BLaER1 (cell line): ENCODE measurements at regions not wholly inside any gene's neighbourhood (a gene's known extent, or its start where the extent isn't known, plus 50 kb on each side); places are given as distances from the start of the nearest gene placed in this dataset.

ENCODE experiments used
- H3K27ac ChIP-seq: shearing (Covaris generic); formaldehyde crosslinking; 2 replicates; pipeline ENCODE4 v1.8.1; 2022
- H3K27me3 ChIP-seq: shearing (Covaris generic); formaldehyde crosslinking; 2 replicates; pipeline ENCODE4 v1.8.1; 2022
- H3K36me3 ChIP-seq: shearing (Covaris generic); formaldehyde crosslinking; 2 replicates; pipeline ENCODE4 v1.8.1; 2022
- H3K4me1 ChIP-seq: shearing (Covaris generic); formaldehyde crosslinking; 2 replicates; pipeline ENCODE4 v1.8.1; 2022
- H3K4me2 ChIP-seq: shearing (Covaris generic); formaldehyde crosslinking; 2 replicates; pipeline ENCODE4 v1.8.1; 2022
- H3K4me3 ChIP-seq: shearing (Covaris generic); formaldehyde crosslinking; 2 replicates; pipeline ENCODE4 v1.8.1; 2022
- H3K9ac ChIP-seq: shearing (Covaris generic); formaldehyde crosslinking; 2 replicates; pipeline ENCODE4 v1.8.1; 2022
- H3K9me3 ChIP-seq: shearing (Covaris generic); formaldehyde crosslinking; 2 replicates; pipeline ENCODE4 v1.8.1; 2022
- H4K20me1 ChIP-seq: shearing (Covaris generic); formaldehyde crosslinking; 2 replicates; pipeline ENCODE4 v1.8.1; 2022
- Cebpa-rat ChIP-seq: shearing (Covaris generic); IDR thresholded peaks from 2 replicates; pipeline ENCODE4 v1.8.1; 2022

GRCh38 chr6:137415834-137416190 is 78.4 kb downstream of the OLIG3 start:
- H3K36me3 ChIP-seq, result no peaks in the 10 kb centered on the region
- no peaks in the 10 kb centered on the region; the same call in 1 of the 2 replicates for H3K9me3 ChIP-seq
- H3K4me1 ChIP-seq, result peaks cover 22% of the 10 kb centered on the region
- H3K9ac ChIP-seq, result no peak overlapping the region
- no peaks in the 10 kb centered on the region for H3K27me3 ChIP-seq
- H4K20me1 ChIP-seq, result no peaks in the 10 kb centered on the region
- H3K4me3 ChIP-seq, result no peak overlapping the region
- no peak overlapping the region for H3K27ac ChIP-seq
- H3K4me2 ChIP-seq, result 0 out of 2 replicates have a peak overlapping the region, but pooled peaks have one; percentile 67
- no peak for TF ChIP-seq Cebpa-rat

- Histone ChIP-seq H3K27ac (no peak overlapping the region), H3K27me3 (no peaks in the 10 kb centered on the region), H3K4me2 (peak overlapping the region; percentile 67), H3K4me3 (peak overlapping the region; percentile 43; the same call in 1 of the 2 replicates), H3K9me3 (no peaks in the 10 kb centered on the region; the same call in 1 of the 2 replicates), H3K36me3 (no peaks in the 10 kb centered on the region), H4K20me1 (no peaks in the 10 kb centered on the region), H3K4me1 (peaks cover 22% of the 10 kb centered on the region), H3K9ac (no peak overlapping the region)
- TF ChIP-seq Cebpa-rat, result no peak
Observed at GRCh38 chr6:137415127-137415833, 78.9 kb downstream of the OLIG3 start.

- TF ChIP-seq Cebpa-rat, result no peak
- Histone ChIP-seq H3K4me1 (peaks cover 22% of the 10 kb centered on the region), H3K9me3 (no peaks in the 10 kb centered on the region; the same call in 1 of the 2 replicates), H3K27me3 (no peaks in the 10 kb centered on the region), H3K4me2 (no peak overlapping the region; the same call in 1 of the 2 replicates), H3K36me3 (no peaks in the 10 kb centered on the region), H3K4me3 (no peak overlapping the region), H3K27ac (no peak overlapping the region), H4K20me1 (no peaks in the 10 kb centered on the region), H3K9ac (no peak overlapping the region)
Observed at GRCh38 chr6:137414599-137414998, 79.6 kb downstream of the OLIG3 start.

- no peaks in the 10 kb centered on the region for H3K36me3 ChIP-seq
- no peak overlapping the region for H3K9ac ChIP-seq
- H3K9me3 ChIP-seq, result no peaks in the 10 kb centered on the region
- H3K27ac ChIP-seq, result no peak overlapping the region
- H3K27me3 ChIP-seq, result no peaks in the 10 kb centered on the region
- H3K4me3 ChIP-seq, result no peak overlapping the region
- no peak for TF ChIP-seq Cebpa-rat
- H4K20me1 ChIP-seq, result no peaks in the 10 kb centered on the region
- peaks cover 18% of the 10 kb centered on the region for H3K4me1 ChIP-seq
- no peak overlapping the region for H3K4me2 ChIP-seq
Observed at GRCh38 chr6:137413482-137413881, 80.7 kb downstream of the OLIG3 start.

- Histone ChIP-seq H3K27ac (no peak overlapping the region), H3K4me1 (peaks cover 11% of the 10 kb centered on the region), H3K36me3 (no peaks in the 10 kb centered on the region), H4K20me1 (no peaks in the 10 kb centered on the region), H3K4me3 (no peak overlapping the region), H3K9me3 (no peaks in the 10 kb centered on the region), H3K4me2 (no peak overlapping the region), H3K27me3 (no peaks in the 10 kb centered on the region), H3K9ac (no peak overlapping the region)
- no peak for TF ChIP-seq Cebpa-rat
Observed at GRCh38 chr6:137412562-137412961, 81.6 kb downstream of the OLIG3 start.

- Histone ChIP-seq H4K20me1 (no peaks in the 10 kb centered on the region), H3K27ac (no peak overlapping the region), H3K9me3 (peaks cover 7% of the 10 kb centered on the region; the same call in 1 of the 2 replicates), H3K4me1 (no peaks in the 10 kb centered on the region), H3K4me3 (no peak overlapping the region), H3K4me2 (no peak overlapping the region), H3K9ac (no peak overlapping the region), H3K36me3 (no peaks in the 10 kb centered on the region), H3K27me3 (no peaks in the 10 kb centered on the region)
- no peak for TF ChIP-seq Cebpa-rat
Observed at GRCh38 chr6:137409266-137409777, 84.9 kb downstream of the OLIG3 start.

GRCh38 chr6:137407816-137408215 is 86.4 kb downstream of the OLIG3 start:
- Histone ChIP-seq H3K4me1 (no peaks in the 10 kb centered on the region), H3K9me3 (peaks cover 7% of the 10 kb centered on the region; the same call in 1 of the 2 replicates), H3K4me2 (no peak overlapping the region), H4K20me1 (no peaks in the 10 kb centered on the region), H3K27ac (no peak overlapping the region), H3K4me3 (no peak overlapping the region), H3K27me3 (no peaks in the 10 kb centered on the region), H3K9ac (no peak overlapping the region), H3K36me3 (no peaks in the 10 kb centered on the region)
- no peak for TF ChIP-seq Cebpa-rat

GRCh38 chr6:137405806-137406205 is 88.4 kb downstream of the OLIG3 start:
- no peaks in the 10 kb centered on the region for H3K36me3 ChIP-seq
- TF ChIP-seq Cebpa-rat, result no peak
- no peaks in the 10 kb centered on the region for H3K4me1 ChIP-seq
- no peak overlapping the region for H3K4me3 ChIP-seq
- no peaks in the 10 kb centered on the region for H3K27me3 ChIP-seq
- no peak overlapping the region for H3K4me2 ChIP-seq
- peaks cover 7% of the 10 kb centered on the region; the same call in 1 of the 2 replicates for H3K9me3 ChIP-seq
- H3K27ac ChIP-seq, result no peak overlapping the region
- no peaks in the 10 kb centered on the region for H4K20me1 ChIP-seq
- no peak overlapping the region for H3K9ac ChIP-seq

GRCh38 chr6:137403855-137404254 is 90.3 kb downstream of the OLIG3 start:
- Histone ChIP-seq H3K4me1 (no peaks in the 10 kb centered on the region), H3K9me3 (peaks cover 7% of the 10 kb centered on the region; the same call in 1 of the 2 replicates), H3K27me3 (no peaks in the 10 kb centered on the region), H3K36me3 (no peaks in the 10 kb centered on the region), H4K20me1 (no peaks in the 10 kb centered on the region), H3K4me3 (no peak overlapping the region), H3K27ac (no peak overlapping the region), H3K9ac (no peak overlapping the region), H3K4me2 (no peak overlapping the region)
- TF ChIP-seq Cebpa-rat, result no peak

GRCh38 chr6:137403443-137403842 is 90.8 kb downstream of the OLIG3 start:
- Histone ChIP-seq H4K20me1 (no peaks in the 10 kb centered on the region), H3K27ac (no peak overlapping the region), H3K4me1 (no peaks in the 10 kb centered on the region), H3K4me2 (no peak overlapping the region), H3K4me3 (no peak overlapping the region), H3K27me3 (no peaks in the 10 kb centered on the region), H3K9me3 (peaks cover 7% of the 10 kb centered on the region; the same call in 1 of the 2 replicates), H3K9ac (no peak overlapping the region), H3K36me3 (no peaks in the 10 kb centered on the region)
- no peak for TF ChIP-seq Cebpa-rat
